ENCODE measurements at regions not wholly inside any gene's neighbourhood (a gene's known extent, or its start where the extent isn't known, plus 50 kb on each side); places are given as distances from the start of the nearest gene placed in this dataset.
"Not testable (repeated sequence)": the region's sequence is repeated elsewhere in the genome, so short reads cannot be mapped to it uniquely, and the experiment has no call there.

- Histone ChIP-seq H3K27ac (no peak overlapping the region), H3K4me3 (no peak overlapping the region), H3K9me3 (peaks cover 0 to 12% of the 10 kb centered on the region in 2 donors), H3K36me3 (no peaks in the 10 kb centered on the region), H3K4me1 (no peaks in the 10 kb centered on the region), H3K27me3 (no peaks in the 10 kb centered on the region)
- TF ChIP-seq CTCF (IDR thresholded peaks at IDR 0.05), result no peak
- intact Hi-C loops (cut with DNase I), result no loop called here
- DNase-seq (no peak), ATAC-seq (no peak)
Observed at GRCh38 chr6:122268394-122268793, 131.1 kb upstream of the HSF2 start.

- no peaks in the 10 kb centered on the region for H3K27me3 ChIP-seq
- H3K4me1 ChIP-seq, result no peaks in the 10 kb centered on the region
- DNase-seq (no peak), ATAC-seq (no peak)
- no peak for TF ChIP-seq CTCF (IDR thresholded peaks at IDR 0.05)
- peaks cover 0 to 4% of the 10 kb centered on the region in 2 donors for H3K9me3 ChIP-seq
- intact Hi-C loops (cut with DNase I), result no loop called here
- H3K27ac ChIP-seq, result no peak overlapping the region
- H3K4me3 ChIP-seq, result no peak overlapping the region
- H3K36me3 ChIP-seq, result no peaks in the 10 kb centered on the region
Observed at GRCh38 chr6:122276637-122277036, 122.8 kb upstream of the HSF2 start.

- H3K36me3 ChIP-seq; H3K9me3 ChIP-seq; H3K4me1 ChIP-seq; H3K27me3 ChIP-seq; intact Hi-C loops (cut with DNase I); H3K4me3 ChIP-seq; ATAC-seq; H3K27ac ChIP-seq: not testable (repeated sequence)
- peak in 1 of 4 donors; percentile 61 for DNase-seq
Observed at GRCh38 chr6:122280105-122281021, 119.1 kb upstream of the HSF2 start.

- H3K27ac ChIP-seq, result no peak overlapping the region
- no peak overlapping the region for H3K4me3 ChIP-seq
- peaks cover 0 to 6% of the 10 kb centered on the region in 2 donors for H3K9me3 ChIP-seq
- intact Hi-C loops (cut with DNase I), result no loop called here
- no peaks in the 10 kb centered on the region for H3K27me3 ChIP-seq
- ATAC-seq (no peak), DNase-seq (no peak)
- no peaks in the 10 kb centered on the region for H3K36me3 ChIP-seq
- TF ChIP-seq CTCF (IDR thresholded peaks at IDR 0.05), result no peak
- no peaks in the 10 kb centered on the region for H3K4me1 ChIP-seq
Observed at GRCh38 chr6:122283884-122284283, 115.6 kb upstream of the HSF2 start.

- peaks cover 0 to 6% of the 10 kb centered on the region in 2 donors for H3K9me3 ChIP-seq
- no peak for DNase-seq
- no peaks in the 10 kb centered on the region for H3K4me1 ChIP-seq
- TF ChIP-seq CTCF (IDR thresholded peaks at IDR 0.05), result no peak
- intact Hi-C loops (cut with DNase I), result no loop called here
- H3K36me3 ChIP-seq, result no peaks in the 10 kb centered on the region
- H3K27me3 ChIP-seq, result no peaks in the 10 kb centered on the region
- H3K27ac ChIP-seq, result no peak overlapping the region
- ATAC-seq, result no peak
- no peak overlapping the region for H3K4me3 ChIP-seq
Observed at GRCh38 chr6:122284848-122285247, 114.6 kb upstream of the HSF2 start.

Data from left lung (tissue), 4 donors.